ENCODE measurements at regions not wholly inside any gene's neighbourhood (a gene's known extent, or its start where the extent isn't known, plus 50 kb on each side); places are given as distances from the start of the nearest gene placed in this dataset.

DNA sequence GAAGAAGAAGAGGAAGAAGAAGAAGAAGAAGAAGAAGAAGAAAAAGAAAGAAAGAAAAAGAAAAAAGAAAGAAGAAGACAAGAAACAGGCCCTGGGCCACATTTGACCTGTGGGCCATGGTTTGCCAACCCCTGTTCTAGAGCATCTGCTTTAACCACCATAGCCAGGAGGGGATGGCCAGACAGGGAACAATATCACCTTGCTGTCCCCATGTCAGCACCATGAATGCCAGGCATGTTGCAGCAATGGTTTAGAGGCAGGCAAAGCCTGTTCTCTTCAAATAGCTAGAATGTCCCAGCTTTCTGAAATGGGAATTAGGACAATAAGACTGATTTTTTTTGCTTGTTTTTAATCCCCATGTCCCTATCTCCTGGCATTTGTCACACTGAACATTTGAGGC, 338.6 kb upstream of the PLET1 start:
- TF ChIP-seq, protein P1, sequence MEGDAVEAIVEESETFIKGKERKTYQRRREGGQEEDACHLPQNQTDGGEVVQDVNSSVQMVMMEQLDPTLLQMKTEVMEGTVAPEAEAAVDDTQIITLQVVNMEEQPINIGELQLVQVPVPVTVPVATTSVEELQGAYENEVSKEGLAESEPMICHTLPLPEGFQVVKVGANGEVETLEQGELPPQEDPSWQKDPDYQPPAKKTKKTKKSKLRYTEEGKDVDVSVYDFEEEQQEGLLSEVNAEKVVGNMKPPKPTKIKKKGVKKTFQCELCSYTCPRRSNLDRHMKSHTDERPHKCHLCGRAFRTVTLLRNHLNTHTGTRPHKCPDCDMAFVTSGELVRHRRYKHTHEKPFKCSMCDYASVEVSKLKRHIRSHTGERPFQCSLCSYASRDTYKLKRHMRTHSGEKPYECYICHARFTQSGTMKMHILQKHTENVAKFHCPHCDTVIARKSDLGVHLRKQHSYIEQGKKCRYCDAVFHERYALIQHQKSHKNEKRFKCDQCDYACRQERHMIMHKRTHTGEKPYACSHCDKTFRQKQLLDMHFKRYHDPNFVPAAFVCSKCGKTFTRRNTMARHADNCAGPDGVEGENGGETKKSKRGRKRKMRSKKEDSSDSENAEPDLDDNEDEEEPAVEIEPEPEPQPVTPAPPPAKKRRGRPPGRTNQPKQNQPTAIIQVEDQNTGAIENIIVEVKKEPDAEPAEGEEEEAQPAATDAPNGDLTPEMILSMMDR (IDR thresholded peaks at IDR 0.05): no peak
- TF ChIP-seq POLR2A (IDR thresholded peaks at IDR 0.05): no peak

Measured in testis (tissue), 2 donors.